ENCODE measurements at regions not wholly inside any gene's neighbourhood (a gene's known extent, or its start where the extent isn't known, plus 50 kb on each side); places are given as distances from the start of the nearest gene placed in this dataset.
"Not testable (repeated sequence)": the region's sequence is repeated elsewhere in the genome, so short reads cannot be mapped to it uniquely, and the experiment has no call there.

- not testable (repeated sequence) for H3K4me3 Mint-ChIP-seq; H3K36me3 Mint-ChIP-seq (ENCODE audit: insufficient read depth); ATAC-seq; DNase-seq; H3K4me1 Mint-ChIP-seq (ENCODE audit: low read depth); H3K27me3 Mint-ChIP-seq (ENCODE audit: low read depth); H3K9me3 Mint-ChIP-seq
These were observed 198.3 kb downstream of the TP53TG3F start for GRCh38 chr16:33657717-33658116.

GRCh38 chr16:33680791-33681190 is 221.4 kb downstream of the TP53TG3F start:
- H3K27me3 Mint-ChIP-seq (ENCODE audit: low read depth); ATAC-seq; H3K36me3 Mint-ChIP-seq (ENCODE audit: insufficient read depth); DNase-seq; H3K4me1 Mint-ChIP-seq (ENCODE audit: low read depth); H3K9me3 Mint-ChIP-seq; H3K4me3 Mint-ChIP-seq: not testable (repeated sequence)

- H3K4me1 Mint-ChIP-seq (ENCODE audit: low read depth); H3K9me3 Mint-ChIP-seq; H3K4me3 Mint-ChIP-seq; ATAC-seq; H3K36me3 Mint-ChIP-seq (ENCODE audit: insufficient read depth); DNase-seq; H3K27me3 Mint-ChIP-seq (ENCODE audit: low read depth): not testable (repeated sequence)
These were observed 240.9 kb downstream of the TP53TG3F start for GRCh38 chr16:33700320-33700719.

GRCh38 chr16:33706845-33707590 is 247.6 kb downstream of the TP53TG3F start:
- not testable (repeated sequence) for H3K4me1 Mint-ChIP-seq (ENCODE audit: low read depth); H3K4me3 Mint-ChIP-seq
- peak in 1 of 2 donors; percentile 53 for ATAC-seq

GRCh38 chr16:33707591-33707934 is 248.2 kb downstream of the TP53TG3F start:
- H3K9me3 Mint-ChIP-seq; DNase-seq; H3K27me3 Mint-ChIP-seq (ENCODE audit: low read depth); H3K4me1 Mint-ChIP-seq (ENCODE audit: low read depth); H3K4me3 Mint-ChIP-seq; H3K36me3 Mint-ChIP-seq (ENCODE audit: insufficient read depth); ATAC-seq: not testable (repeated sequence)

More at GRCh38 chr16:33706845-33707590, 247.6 kb downstream of the TP53TG3F start:
- H3K27me3 Mint-ChIP-seq (ENCODE audit: low read depth); H3K9me3 Mint-ChIP-seq; H3K36me3 Mint-ChIP-seq (ENCODE audit: insufficient read depth); DNase-seq: not testable (repeated sequence)

GRCh38 chr16:33709856-33710695 is 250.7 kb downstream of the TP53TG3F start:
- H3K36me3 Mint-ChIP-seq (ENCODE audit: insufficient read depth); H3K4me3 Mint-ChIP-seq; H3K27me3 Mint-ChIP-seq (ENCODE audit: low read depth); H3K4me1 Mint-ChIP-seq (ENCODE audit: low read depth); DNase-seq; ATAC-seq; H3K9me3 Mint-ChIP-seq: not testable (repeated sequence)

GRCh38 chr16:33710696-33711087 is 251.3 kb downstream of the TP53TG3F start:
- H3K27me3 Mint-ChIP-seq (ENCODE audit: low read depth); H3K9me3 Mint-ChIP-seq; DNase-seq; ATAC-seq; H3K36me3 Mint-ChIP-seq (ENCODE audit: insufficient read depth); H3K4me1 Mint-ChIP-seq (ENCODE audit: low read depth); H3K4me3 Mint-ChIP-seq: not testable (repeated sequence)

- H3K4me3 Mint-ChIP-seq; H3K36me3 Mint-ChIP-seq (ENCODE audit: insufficient read depth); H3K4me1 Mint-ChIP-seq (ENCODE audit: low read depth); H3K9me3 Mint-ChIP-seq; DNase-seq; ATAC-seq; H3K27me3 Mint-ChIP-seq (ENCODE audit: low read depth): not testable (repeated sequence)
These were observed 252.2 kb downstream of the TP53TG3F start for GRCh38 chr16:33711616-33712015.

GRCh38 chr16:33712308-33712707 is 252.9 kb downstream of the TP53TG3F start:
- not testable (repeated sequence) for H3K36me3 Mint-ChIP-seq (ENCODE audit: insufficient read depth); H3K4me3 Mint-ChIP-seq; DNase-seq; H3K4me1 Mint-ChIP-seq (ENCODE audit: low read depth); H3K27me3 Mint-ChIP-seq (ENCODE audit: low read depth); H3K9me3 Mint-ChIP-seq; ATAC-seq

- not testable (repeated sequence) for H3K36me3 Mint-ChIP-seq (ENCODE audit: insufficient read depth); H3K4me1 Mint-ChIP-seq (ENCODE audit: low read depth); H3K4me3 Mint-ChIP-seq; ATAC-seq; H3K9me3 Mint-ChIP-seq; DNase-seq; H3K27me3 Mint-ChIP-seq (ENCODE audit: low read depth)
These were observed 253.7 kb downstream of the TP53TG3F start for GRCh38 chr16:33712851-33713709.

- not testable (repeated sequence) for H3K36me3 Mint-ChIP-seq (ENCODE audit: insufficient read depth); DNase-seq; ATAC-seq; H3K9me3 Mint-ChIP-seq; H3K4me1 Mint-ChIP-seq (ENCODE audit: low read depth); H3K4me3 Mint-ChIP-seq; H3K27me3 Mint-ChIP-seq (ENCODE audit: low read depth)
These were observed 254.5 kb downstream of the TP53TG3F start for GRCh38 chr16:33713710-33714538.

- not testable (repeated sequence) for DNase-seq; ATAC-seq; H3K4me1 Mint-ChIP-seq (ENCODE audit: low read depth); H3K27me3 Mint-ChIP-seq (ENCODE audit: low read depth); H3K36me3 Mint-ChIP-seq (ENCODE audit: insufficient read depth); H3K9me3 Mint-ChIP-seq; H3K4me3 Mint-ChIP-seq
These were observed 271.8 kb downstream of the TP53TG3F start for GRCh38 chr16:33731167-33731566.

- not testable (repeated sequence) for H3K36me3 Mint-ChIP-seq (ENCODE audit: insufficient read depth); ATAC-seq; H3K4me3 Mint-ChIP-seq; H3K9me3 Mint-ChIP-seq; DNase-seq; H3K27me3 Mint-ChIP-seq (ENCODE audit: low read depth); H3K4me1 Mint-ChIP-seq (ENCODE audit: low read depth)
These were observed 275.2 kb downstream of the TP53TG3F start for GRCh38 chr16:33734650-33735049.
